IMR-90 (cell line): ENCODE measurements at regions not wholly inside any gene's neighbourhood (a gene's known extent, or its start where the extent isn't known, plus 50 kb on each side); places are given as distances from the start of the nearest gene placed in this dataset.

Experiments
- ATAC-seq: fragments of 200-7000 bp; cut with Tn5 transposase; 2 replicates; pipeline ENCODE4 v1.9.1; 2020; ENCODE audit warnings: low read depth, mild to moderate bottlenecking, moderate library complexity
- BruUV-seq: library from RNA; stranded (reverse); fragments of 400-500 nt; replicated peaks from 2 replicates; lab custom pipeline; 2021; lab: Mats Ljungman, UMichigan
- CTCF ChIA-PET: fragments of 300-600 bp; formaldehyde crosslinking; extraction: SDS; loops from one replicate; lab custom pipeline; 2021; ENCODE audit warnings: antibody characterized with exemption; lab: Yijun Ruan, JAX
- POLR2A ChIA-PET: fragments of 300-600 bp; sonication (Branson Sonifier 250); formaldehyde crosslinking; loops from one replicate; lab custom pipeline; 2022; ENCODE audit warnings: antibody characterized with exemption; ENCODE audit not compliant: unreplicated experiment; lab: Charles Lee
- DNase-seq: peaks from one replicate; pipeline ENCODE4 v3.0.0; 2013
- H2AFZ ChIP-seq: replicated peaks from 2 replicates; pipeline ENCODE3; 2013; ENCODE audit warnings: low read length, mild to moderate bottlenecking; ENCODE audit not compliant: poor library complexity
- H2AK5ac ChIP-seq: 2 replicates; pipeline ENCODE4 v1.6.1; 2013; ENCODE audit warnings: low read depth, low read length, inconsistent platforms
- H2AK9ac ChIP-seq: replicated peaks from 2 replicates; pipeline ENCODE3; 2013; ENCODE audit warnings: mild to moderate bottlenecking, low read depth, low read length, moderate library complexity; ENCODE audit not compliant: poor library complexity
- H2BK120ac ChIP-seq: 2 replicates; pipeline ENCODE4 v1.6.1; 2013; ENCODE audit warnings: low read depth, low read length, inconsistent platforms
- H2BK15ac ChIP-seq: 3 replicates; pipeline ENCODE4 v1.6.1; 2013; ENCODE audit warnings: low read depth, low read length, inconsistent platforms
- H2BK20ac ChIP-seq: 2 replicates; pipeline ENCODE4 v1.6.1; 2013; ENCODE audit warnings: low read depth, mild to moderate bottlenecking, inconsistent platforms, low read length, moderate library complexity
- H2BK5ac ChIP-seq: 2 replicates; pipeline ENCODE4 v1.6.1; 2013; ENCODE audit warnings: mild to moderate bottlenecking, low read depth, low read length, inconsistent platforms; ENCODE audit not compliant: poor library complexity, severe bottlenecking
- H3K14ac ChIP-seq: replicated peaks from 2 replicates; pipeline ENCODE4 v1.6.1; 2013; ENCODE audit warnings: low read depth, low read length, inconsistent platforms
- H3K18ac ChIP-seq: 2 replicates; pipeline ENCODE4 v1.6.1; 2013; ENCODE audit warnings: low read depth, low read length, control low read depth
- H3K23ac ChIP-seq: 2 replicates; pipeline ENCODE4 v1.6.1; 2013; ENCODE audit warnings: low read depth, low read length, inconsistent platforms
- H3K27ac ChIP-seq: 2 replicates; pipeline ENCODE4 v1.5.1; 2013; ENCODE audit warnings: mild to moderate bottlenecking, control low read depth, low read length; ENCODE audit not compliant: insufficient read depth
- H3K27me3 ChIP-seq: 2 replicates; pipeline ENCODE4 v1.6.1; 2013; ENCODE audit warnings: low read length; ENCODE audit not compliant: control insufficient read depth, insufficient read depth
- H3K36me3 ChIP-seq: 2 replicates; pipeline ENCODE4 v1.6.1; 2013; ENCODE audit warnings: low read length, mixed read lengths; ENCODE audit not compliant: control insufficient read depth, insufficient read depth
- H3K4ac ChIP-seq: 2 replicates; pipeline ENCODE4 v1.6.1; 2013; ENCODE audit warnings: low read depth, low read length, inconsistent platforms
- H3K4me1 ChIP-seq: 2 replicates; pipeline ENCODE4 v1.6.1; 2013; ENCODE audit warnings: low read length, mixed read lengths; ENCODE audit not compliant: control insufficient read depth, insufficient read depth
- H3K4me2 ChIP-seq: 2 replicates; pipeline ENCODE4 v1.6.1; 2013; ENCODE audit warnings: low read depth, mild to moderate bottlenecking, control low read depth, low read length, moderate library complexity
- H3K4me3 ChIP-seq: 2 replicates; pipeline ENCODE4 v1.5.1; 2013; ENCODE audit warnings: low read depth, mild to moderate bottlenecking, control low read depth, low read length, moderate library complexity; ENCODE audit not compliant: insufficient read depth
- H3K56ac ChIP-seq: 2 replicates; pipeline ENCODE4 v1.6.1; 2013; ENCODE audit warnings: low read length, inconsistent platforms; ENCODE audit not compliant: insufficient read depth; ENCODE audit errors: extremely low read depth
- H3K79me1 ChIP-seq, 2 experiments: 2 replicates each; pipeline ENCODE4 v1.6.1; 2013; ENCODE audit warnings: low read length in 2 of 2, inconsistent platforms in 1 of 2, low read depth in 1 of 2
- H3K9ac ChIP-seq: 2 replicates; pipeline ENCODE4 v1.6.1; 2013; ENCODE audit warnings: low read depth, low read length, control low read depth
- H3K9me1 ChIP-seq: 2 replicates; pipeline ENCODE4 v1.6.1; 2013; ENCODE audit warnings: low read length, inconsistent platforms; ENCODE audit not compliant: insufficient read depth
- H3K9me3 ChIP-seq: 2 replicates; pipeline ENCODE4 v1.6.1; 2013; ENCODE audit warnings: low read length; ENCODE audit not compliant: control insufficient read depth, insufficient read depth
- H4K20me1 ChIP-seq: 2 replicates; pipeline ENCODE4 v1.6.1; 2013; ENCODE audit warnings: low read length, inconsistent platforms; ENCODE audit not compliant: insufficient read depth
- H4K5ac ChIP-seq: 2 replicates; pipeline ENCODE4 v1.6.1; 2013; ENCODE audit warnings: mild to moderate bottlenecking, low read depth, low read length, control low read depth
- H4K8ac ChIP-seq, 2 experiments: 2 replicates each; pipeline ENCODE4 v1.6.1; 2013; ENCODE audit warnings: low read depth in 2 of 2, low read length in 2 of 2, control low read depth in 1 of 2, inconsistent platforms in 1 of 2
- H4K91ac ChIP-seq: 2 replicates; pipeline ENCODE4 v1.6.1; 2013; ENCODE audit warnings: low read depth, low read length, inconsistent platforms; ENCODE audit not compliant: insufficient read depth
- BHLHE40 ChIP-seq: fragments of 150-350 bp; IDR thresholded peaks from 2 replicates; pipeline ENCODE4 v1.6.1; 2016; ENCODE audit warnings: mild to moderate bottlenecking, low read depth, low read length
- CEBPB ChIP-seq: IDR thresholded peaks from 2 replicates; pipeline ENCODE4 v1.6.1; 2012; ENCODE audit warnings: low read depth, low read length, improper control_type of control experiment
- CHD1 ChIP-seq: IDR thresholded peaks from 2 replicates; pipeline ENCODE4 v1.6.1; 2012; ENCODE audit warnings: low read depth, low read length, improper control_type of control experiment
- CTCF ChIP-seq: conservative IDR thresholded peaks from 2 replicates; pipeline ENCODE4 v1.5.1; 2012; ENCODE audit warnings: mild to moderate bottlenecking, low read depth, low read length, improper control_type of control experiment
- ELK1 ChIP-seq: fragments of 150-350 bp; IDR thresholded peaks from 2 replicates; pipeline ENCODE4 v1.6.1; 2016; ENCODE audit warnings: low read depth, mild to moderate bottlenecking, low read length, moderate library complexity, borderline replicate concordance
- FOS ChIP-seq: fragments of 150-350 bp; IDR thresholded peaks from 2 replicates; pipeline ENCODE4 v1.6.1; 2016; ENCODE audit warnings: low read depth, low read length
- MAFK ChIP-seq: IDR thresholded peaks from 2 replicates; pipeline ENCODE4 v1.6.1; 2012; ENCODE audit warnings: low read depth, low read length, improper control_type of control experiment
- MAZ ChIP-seq: IDR thresholded peaks from 2 replicates; pipeline ENCODE4 v1.6.1; 2012; ENCODE audit warnings: low read depth, mild to moderate bottlenecking, low read length, improper control_type of control experiment, moderate library complexity, borderline replicate concordance
- MXI1 ChIP-seq: IDR thresholded peaks from 2 replicates; pipeline ENCODE4 v1.6.1; 2012; ENCODE audit warnings: low read depth, mild to moderate bottlenecking, low read length, moderate library complexity, borderline replicate concordance
- NFE2L2 ChIP-seq: fragments of 150-350 bp; IDR thresholded peaks from 2 replicates; pipeline ENCODE4 v1.6.1; 2016; ENCODE audit warnings: low read depth, mild to moderate bottlenecking, low read length
- POLR2A ChIP-seq: IDR thresholded peaks from 2 replicates; pipeline ENCODE4 v1.6.1; 2012; ENCODE audit warnings: mild to moderate bottlenecking, low read depth, low read length
- RAD21 ChIP-seq: IDR thresholded peaks from 2 replicates; pipeline ENCODE4 v1.6.1; 2012; ENCODE audit warnings: low read length, improper control_type of control experiment
- RCOR1 ChIP-seq: IDR thresholded peaks from 2 replicates; pipeline ENCODE4 v1.6.1; 2012; ENCODE audit warnings: mild to moderate bottlenecking, low read length, improper control_type of control experiment; ENCODE audit not compliant: insufficient replicate concordance
- RFX5 ChIP-seq: IDR thresholded peaks from 2 replicates; pipeline ENCODE4 v1.8.0; 2012; ENCODE audit warnings: low read depth, mild to moderate bottlenecking, low read length, moderate library complexity
- SMC3 ChIP-seq: fragments of 150-350 bp; IDR thresholded peaks from 2 replicates; pipeline ENCODE4 v1.6.1; 2016; ENCODE audit warnings: low read depth, mild to moderate bottlenecking, antibody characterized with exemption, low read length, moderate library complexity
- USF2 ChIP-seq: fragments of 150-350 bp; IDR thresholded peaks from 2 replicates; pipeline ENCODE4 v1.6.1; 2017; ENCODE audit warnings: mild to moderate bottlenecking, antibody characterized with exemption, low read length, low read depth
- WGBS, 2 experiments: methylation state at CpG; one replicate each; pipeline versions ENCODE4 v1.1.5 to v1.1.7; 2013; ENCODE audit warnings: missing lambda C conversion rate in 2 of 2; ENCODE audit not compliant: insufficient read length in 1 of 2; ENCODE audit errors: extremely low coverage in 2 of 2; 5-methylcytosine and 5-hydroxymethylcytosine counted together
- dilution Hi-C: fragments of 300-500 bp; cut with HindIII; formaldehyde crosslinking; loops from one replicate; pipeline ENCODE4 v1.14.3; 2018; ENCODE audit warnings: low sequenced_read_pairs; ENCODE audit not compliant: unreplicated experiment
- in situ Hi-C: fragments of 300-500 bp; cut with MboI; formaldehyde crosslinking; loops from 3 replicates; pipeline ENCODE4 v1.14.3; 2019; ENCODE audit warnings: low sequenced_read_pairs, inconsistent platforms, mixed read lengths
- intact Hi-C: fragments of 100-400 bp; cut with micrococcal nuclease; formaldehyde crosslinking; loops from 2 replicates; pipeline ENCODE4 v1.10.0; 2022

GRCh38 chr13:26895081-26895807, 134.7 kb upstream of the GPR12 start:
- H4K5ac ChIP-seq = no peak overlapping the region
- no peak overlapping the region for H3K14ac ChIP-seq
- no peak overlapping the region for H3K18ac ChIP-seq
- ChIA-PET POLR2A (no interaction called here), CTCF (no interaction called here)
- H3K4me3 ChIP-seq = no peak overlapping the region
- no peak overlapping the region for H2AK5ac ChIP-seq
- H4K8ac ChIP-seq = no peak overlapping the region
- ATAC-seq (no peak), DNase-seq (no peak)
- H3K79me1 ChIP-seq = no peaks in the 10 kb centered on the region
- intact Hi-C loops = no loop called here
- WGBS, 2 experiments = 53% methylated on average over 5 of the region's 24 CpGs; no CpG with 5 or more reads in 1 of the 2 experiments
- dilution Hi-C loops = no loop called here
- TF ChIP-seq MAFK (no peak), NFE2L2 (no peak), CHD1 (no peak), RCOR1 (no peak), USF2 (no peak), MXI1 (no peak), CEBPB (no peak), ELK1 (no peak), RFX5 (no peak), MAZ (no peak), CTCF (no peak), SMC3 (no peak), BHLHE40 (no peak), RAD21 (no peak), POLR2A (no peak), FOS (no peak)
- no peak overlapping the region for H3K27ac ChIP-seq
- no TSS peak for BruUV-seq
- H2AFZ ChIP-seq = no peak overlapping the region
- H3K56ac ChIP-seq = no peak overlapping the region
- H3K4ac ChIP-seq = no peak overlapping the region
- H3K23ac ChIP-seq = no peak overlapping the region
- H3K4me1 ChIP-seq = no peaks in the 10 kb centered on the region
- H3K4me2 ChIP-seq = no peak overlapping the region
- H3K36me3 ChIP-seq = no peaks in the 10 kb centered on the region
- H2AK9ac ChIP-seq = no peak overlapping the region
- no peaks in the 10 kb centered on the region for H3K9me1 ChIP-seq
- H3K9ac ChIP-seq = no peak overlapping the region
- H2BK15ac ChIP-seq = no peak overlapping the region
- no peak overlapping the region for H4K91ac ChIP-seq
- H2BK5ac ChIP-seq = no peak overlapping the region
- H2BK120ac ChIP-seq = no peak overlapping the region
- no peak overlapping the region for H2BK20ac ChIP-seq
- H3K9me3 ChIP-seq = no peaks in the 10 kb centered on the region
- peaks cover 14% of the 10 kb centered on the region for H3K27me3 ChIP-seq
- H4K20me1 ChIP-seq = no peaks in the 10 kb centered on the region
- in situ Hi-C loops = loop anchor here (25.0 kb wide), 1 partner anchor 708 kb away; no protein-coding TSS in a partner anchor
